ENCODE measurements at regions not wholly inside any gene's neighbourhood (a gene's known extent, or its start where the extent isn't known, plus 50 kb on each side); places are given as distances from the start of the nearest gene placed in this dataset.
"Not testable (repeated sequence)": the region's sequence is repeated elsewhere in the genome, so short reads cannot be mapped to it uniquely, and the experiment has no call there.

DNA sequence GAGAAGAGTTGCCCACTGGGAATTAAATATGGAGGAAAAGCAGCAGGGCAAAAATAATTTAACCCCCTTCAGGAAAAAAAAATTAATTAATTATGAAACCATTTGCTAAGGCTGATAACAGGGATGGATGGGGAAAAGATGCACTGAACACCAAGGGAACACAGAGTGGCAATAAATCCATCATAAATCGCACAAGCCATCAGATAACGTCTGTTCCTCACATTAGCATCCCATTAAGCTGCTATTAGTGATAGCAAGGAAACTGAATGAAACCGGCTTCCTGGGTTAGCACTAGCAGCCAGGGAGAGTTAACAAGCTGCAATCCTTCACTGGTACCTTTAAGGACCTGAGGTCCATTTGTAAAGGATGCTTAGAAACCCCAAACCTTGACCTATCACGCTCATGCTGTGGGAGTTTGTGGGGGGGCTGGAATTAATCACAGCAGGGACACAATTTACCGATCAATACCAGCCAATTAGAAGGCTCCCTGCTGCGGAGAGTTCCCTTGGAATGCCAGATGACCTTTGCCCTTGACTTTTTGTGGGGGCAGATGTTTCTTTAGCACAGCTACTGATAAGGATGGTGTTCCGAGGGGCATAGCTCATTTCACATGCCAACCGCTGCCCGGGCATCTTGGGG lies 175.5 kb upstream of the KLF7 start:
- H3K36me3 ChIP-seq (ENCODE audit: insufficient read depth, low read length): no peaks in the 10 kb centered on the region
- peak; percentile 56 for TF ChIP-seq POLR2AphosphoS5 (IDR thresholded peaks at IDR 0.05)
- TF ChIP-seq, protein P1, sequence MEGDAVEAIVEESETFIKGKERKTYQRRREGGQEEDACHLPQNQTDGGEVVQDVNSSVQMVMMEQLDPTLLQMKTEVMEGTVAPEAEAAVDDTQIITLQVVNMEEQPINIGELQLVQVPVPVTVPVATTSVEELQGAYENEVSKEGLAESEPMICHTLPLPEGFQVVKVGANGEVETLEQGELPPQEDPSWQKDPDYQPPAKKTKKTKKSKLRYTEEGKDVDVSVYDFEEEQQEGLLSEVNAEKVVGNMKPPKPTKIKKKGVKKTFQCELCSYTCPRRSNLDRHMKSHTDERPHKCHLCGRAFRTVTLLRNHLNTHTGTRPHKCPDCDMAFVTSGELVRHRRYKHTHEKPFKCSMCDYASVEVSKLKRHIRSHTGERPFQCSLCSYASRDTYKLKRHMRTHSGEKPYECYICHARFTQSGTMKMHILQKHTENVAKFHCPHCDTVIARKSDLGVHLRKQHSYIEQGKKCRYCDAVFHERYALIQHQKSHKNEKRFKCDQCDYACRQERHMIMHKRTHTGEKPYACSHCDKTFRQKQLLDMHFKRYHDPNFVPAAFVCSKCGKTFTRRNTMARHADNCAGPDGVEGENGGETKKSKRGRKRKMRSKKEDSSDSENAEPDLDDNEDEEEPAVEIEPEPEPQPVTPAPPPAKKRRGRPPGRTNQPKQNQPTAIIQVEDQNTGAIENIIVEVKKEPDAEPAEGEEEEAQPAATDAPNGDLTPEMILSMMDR (IDR thresholded peaks at IDR 0.05; ENCODE audit: poor library complexity, severe bottlenecking): no peak
- no peak for TF ChIP-seq MXI1 (conservative IDR thresholded peaks at IDR 0.05; ENCODE audit: poor library complexity, severe bottlenecking)
- TF ChIP-seq RAD21 (conservative IDR thresholded peaks at IDR 0.05): peak; percentile 24
- TF ChIP-seq, protein P2, sequence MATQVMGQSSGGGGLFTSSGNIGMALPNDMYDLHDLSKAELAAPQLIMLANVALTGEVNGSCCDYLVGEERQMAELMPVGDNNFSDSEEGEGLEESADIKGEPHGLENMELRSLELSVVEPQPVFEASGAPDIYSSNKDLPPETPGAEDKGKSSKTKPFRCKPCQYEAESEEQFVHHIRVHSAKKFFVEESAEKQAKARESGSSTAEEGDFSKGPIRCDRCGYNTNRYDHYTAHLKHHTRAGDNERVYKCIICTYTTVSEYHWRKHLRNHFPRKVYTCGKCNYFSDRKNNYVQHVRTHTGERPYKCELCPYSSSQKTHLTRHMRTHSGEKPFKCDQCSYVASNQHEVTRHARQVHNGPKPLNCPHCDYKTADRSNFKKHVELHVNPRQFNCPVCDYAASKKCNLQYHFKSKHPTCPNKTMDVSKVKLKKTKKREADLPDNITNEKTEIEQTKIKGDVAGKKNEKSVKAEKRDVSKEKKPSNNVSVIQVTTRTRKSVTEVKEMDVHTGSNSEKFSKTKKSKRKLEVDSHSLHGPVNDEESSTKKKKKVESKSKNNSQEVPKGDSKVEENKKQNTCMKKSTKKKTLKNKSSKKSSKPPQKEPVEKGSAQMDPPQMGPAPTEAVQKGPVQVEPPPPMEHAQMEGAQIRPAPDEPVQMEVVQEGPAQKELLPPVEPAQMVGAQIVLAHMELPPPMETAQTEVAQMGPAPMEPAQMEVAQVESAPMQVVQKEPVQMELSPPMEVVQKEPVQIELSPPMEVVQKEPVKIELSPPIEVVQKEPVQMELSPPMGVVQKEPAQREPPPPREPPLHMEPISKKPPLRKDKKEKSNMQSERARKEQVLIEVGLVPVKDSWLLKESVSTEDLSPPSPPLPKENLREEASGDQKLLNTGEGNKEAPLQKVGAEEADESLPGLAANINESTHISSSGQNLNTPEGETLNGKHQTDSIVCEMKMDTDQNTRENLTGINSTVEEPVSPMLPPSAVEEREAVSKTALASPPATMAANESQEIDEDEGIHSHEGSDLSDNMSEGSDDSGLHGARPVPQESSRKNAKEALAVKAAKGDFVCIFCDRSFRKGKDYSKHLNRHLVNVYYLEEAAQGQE (IDR thresholded peaks at IDR 0.05; ENCODE audit: borderline replicate concordance): peak; percentile 33

DNA sequence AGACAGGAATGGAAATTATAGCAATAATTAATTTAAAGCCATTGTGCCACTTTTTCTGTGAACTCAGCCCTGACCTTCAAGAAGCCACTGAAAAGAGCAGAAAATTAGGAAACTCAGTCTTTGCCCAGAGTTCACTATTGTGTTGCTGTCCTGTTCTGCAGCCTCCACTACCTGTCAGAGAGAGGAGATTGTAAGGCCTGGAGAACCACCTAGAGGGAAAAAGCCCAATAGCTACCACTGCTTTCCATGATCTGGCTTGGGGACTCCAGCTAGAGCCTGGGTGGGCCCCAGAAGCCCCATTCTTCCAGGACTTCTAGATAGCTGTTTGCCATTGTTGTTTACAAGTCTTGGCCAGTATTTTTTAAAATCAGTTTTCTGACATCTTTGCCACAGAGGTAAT lies 176.1 kb upstream of the KLF7 start:
- no peak overlapping the region for H3K4me3 ChIP-seq (ENCODE audit: low read length)
- H3K9me2 ChIP-seq (ENCODE audit: insufficient read depth, low read length): no peaks in the 10 kb centered on the region
- H3F3A ChIP-seq (ENCODE audit: insufficient read depth, low read length, poor library complexity, severe bottlenecking): no peaks in the 10 kb centered on the region
- TF ChIP-seq TAF1 (IDR thresholded peaks at IDR 0.05; ENCODE audit: low read depth): no peak
- TF ChIP-seq RAD21 (conservative IDR thresholded peaks at IDR 0.05): no peak
- TF ChIP-seq SMC3 (conservative IDR thresholded peaks at IDR 0.05; ENCODE audit: poor library complexity): no peak
- TF ChIP-seq EP300 (conservative IDR thresholded peaks at IDR 0.05; ENCODE audit: poor library complexity, severe bottlenecking): no peak
- TF ChIP-seq, protein P1 (IDR thresholded peaks at IDR 0.05; ENCODE audit: poor library complexity, severe bottlenecking): no peak
- TF ChIP-seq EZH2 (IDR thresholded peaks at IDR 0.05; ENCODE audit: borderline replicate concordance, insufficient read depth, low read length, poor library complexity, severe bottlenecking): no peak
- TF ChIP-seq, protein P2 (IDR thresholded peaks at IDR 0.05; ENCODE audit: borderline replicate concordance): no peak
- no peak for TF ChIP-seq POLR2AphosphoS5 (IDR thresholded peaks at IDR 0.05)
- TF ChIP-seq MXI1 (conservative IDR thresholded peaks at IDR 0.05; ENCODE audit: poor library complexity, severe bottlenecking): no peak
- H3K36me3 ChIP-seq (ENCODE audit: insufficient read depth, low read length): no peaks in the 10 kb centered on the region
- peak overlapping the region; percentile 91 for H3K27ac ChIP-seq (ENCODE audit: low read length)
- peak overlapping the region; percentile 55 for H3K9ac ChIP-seq (ENCODE audit: low read length)
- H3K4me2 ChIP-seq (ENCODE audit: low read length): no peak overlapping the region
- H2AFZ ChIP-seq (ENCODE audit: low read depth, low read length): no peak overlapping the region
- no peaks in the 10 kb centered on the region for H3K79me2 ChIP-seq (replicated peaks; ENCODE audit: insufficient read depth, low read length)
- H3K27me3 ChIP-seq (ENCODE audit: insufficient read depth, low read depth, low read length): no peaks in the 10 kb centered on the region
- no peaks in the 10 kb centered on the region for H3K9me3 ChIP-seq (ENCODE audit: low read length)
- H4K20me1 ChIP-seq (ENCODE audit: insufficient read depth): no peaks in the 10 kb centered on the region

More for the DNA sequence above, 175.5 kb upstream of the KLF7 start:
- peak overlapping the region; percentile 91 for H3K27ac ChIP-seq (ENCODE audit: low read length)
- H3K27me3 ChIP-seq (ENCODE audit: insufficient read depth, low read depth, low read length): no peaks in the 10 kb centered on the region
- H2AFZ ChIP-seq (ENCODE audit: low read depth, low read length): no peak overlapping the region
- H3F3A ChIP-seq (ENCODE audit: insufficient read depth, low read length, poor library complexity, severe bottlenecking): no peaks in the 10 kb centered on the region
- H3K9me2 ChIP-seq (ENCODE audit: insufficient read depth, low read length): no peaks in the 10 kb centered on the region
- no peaks in the 10 kb centered on the region for H3K79me2 ChIP-seq (replicated peaks; ENCODE audit: insufficient read depth, low read length)
- H3K9ac ChIP-seq (ENCODE audit: low read length): peak overlapping the region; percentile 55
- H4K20me1 ChIP-seq (ENCODE audit: insufficient read depth): no peaks in the 10 kb centered on the region
- no peaks in the 10 kb centered on the region for H3K9me3 ChIP-seq (ENCODE audit: low read length)
- H3K4me2 ChIP-seq (ENCODE audit: low read length): peak overlapping the region; percentile 9
- peak overlapping the region; percentile 26 for H3K4me3 ChIP-seq (ENCODE audit: low read length)

DNA sequence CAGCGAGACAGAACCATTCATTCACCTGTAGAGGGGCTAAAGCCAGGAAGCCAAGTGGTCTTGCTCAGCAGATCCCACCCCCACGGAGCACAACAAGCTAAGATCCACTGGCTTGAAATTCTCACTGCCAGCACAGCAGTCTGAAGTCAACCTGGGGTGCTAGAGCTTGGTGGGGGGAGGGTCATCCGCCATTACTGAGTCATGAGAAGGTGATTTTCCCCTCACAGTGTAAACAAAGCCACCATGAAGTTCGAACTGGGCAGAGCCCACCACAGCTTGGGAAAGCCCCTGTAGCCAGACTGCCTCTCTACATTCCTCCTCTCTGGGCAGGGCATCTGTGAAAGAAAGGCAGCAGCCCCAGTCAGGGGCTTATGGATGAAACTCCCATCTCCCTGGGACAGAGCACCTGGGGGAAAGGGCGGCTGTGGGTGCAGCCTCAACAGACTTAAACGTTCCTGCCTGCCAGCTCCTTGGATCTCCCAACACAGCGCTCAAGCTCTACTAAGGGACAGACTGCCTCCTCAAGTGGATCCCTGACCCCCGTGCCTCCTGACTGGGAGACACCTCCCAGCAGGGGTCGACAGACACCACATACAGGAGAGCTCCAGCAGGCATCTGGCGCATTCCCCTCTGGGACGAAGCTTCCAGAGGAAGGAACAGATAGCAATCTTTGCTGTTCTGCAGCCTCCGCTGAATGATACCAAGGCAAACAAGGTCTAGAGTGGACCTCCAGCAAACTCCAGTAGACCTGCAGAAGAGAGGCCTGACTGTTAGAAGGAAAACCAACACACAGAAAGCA lies 179.0 kb upstream of the KLF7 start:
- not testable (repeated sequence) for H3K27me3 ChIP-seq (ENCODE audit: insufficient read depth, low read depth, low read length); H3F3A ChIP-seq (ENCODE audit: insufficient read depth, low read length, poor library complexity, severe bottlenecking); H3K27ac ChIP-seq (ENCODE audit: low read length); H3K79me2 ChIP-seq (replicated peaks; ENCODE audit: insufficient read depth, low read length); H3K4me3 ChIP-seq (ENCODE audit: low read length); H3K36me3 ChIP-seq (ENCODE audit: insufficient read depth, low read length); H3K9me2 ChIP-seq (ENCODE audit: insufficient read depth, low read length); H2AFZ ChIP-seq (ENCODE audit: low read depth, low read length); H3K4me2 ChIP-seq (ENCODE audit: low read length); H4K20me1 ChIP-seq (ENCODE audit: insufficient read depth); H3K9me3 ChIP-seq (ENCODE audit: low read length); H3K9ac ChIP-seq (ENCODE audit: low read length)
